Fibroblast of villous mesenchyme (primary cell): ENCODE measurements at regions not wholly inside any gene's neighbourhood (a gene's known extent, or its start where the extent isn't known, plus 50 kb on each side); places are given as distances from the start of the nearest gene placed in this dataset.
"Not testable (repeated sequence)": the region's sequence is repeated elsewhere in the genome, so short reads cannot be mapped to it uniquely, and the experiment has no call there.

ENCODE experiments used
- DNase-seq: peaks from one replicate; pipeline ENCODE4 v3.0.0-alpha.2; 2010; ENCODE audit warnings: low read depth
- H3K4me3 ChIP-seq: 2 replicates; pipeline ENCODE4 v1.5.1; 2011; ENCODE audit warnings: low read depth, mild to moderate bottlenecking, low read length
- TF ChIP-seq, protein P1 (sequence below): IDR thresholded peaks from 2 replicates; pipeline ENCODE4 v1.5.1; 2012; ENCODE audit warnings: low read depth, mild to moderate bottlenecking, low read length; ENCODE audit not compliant: insufficient read depth

DNA sequence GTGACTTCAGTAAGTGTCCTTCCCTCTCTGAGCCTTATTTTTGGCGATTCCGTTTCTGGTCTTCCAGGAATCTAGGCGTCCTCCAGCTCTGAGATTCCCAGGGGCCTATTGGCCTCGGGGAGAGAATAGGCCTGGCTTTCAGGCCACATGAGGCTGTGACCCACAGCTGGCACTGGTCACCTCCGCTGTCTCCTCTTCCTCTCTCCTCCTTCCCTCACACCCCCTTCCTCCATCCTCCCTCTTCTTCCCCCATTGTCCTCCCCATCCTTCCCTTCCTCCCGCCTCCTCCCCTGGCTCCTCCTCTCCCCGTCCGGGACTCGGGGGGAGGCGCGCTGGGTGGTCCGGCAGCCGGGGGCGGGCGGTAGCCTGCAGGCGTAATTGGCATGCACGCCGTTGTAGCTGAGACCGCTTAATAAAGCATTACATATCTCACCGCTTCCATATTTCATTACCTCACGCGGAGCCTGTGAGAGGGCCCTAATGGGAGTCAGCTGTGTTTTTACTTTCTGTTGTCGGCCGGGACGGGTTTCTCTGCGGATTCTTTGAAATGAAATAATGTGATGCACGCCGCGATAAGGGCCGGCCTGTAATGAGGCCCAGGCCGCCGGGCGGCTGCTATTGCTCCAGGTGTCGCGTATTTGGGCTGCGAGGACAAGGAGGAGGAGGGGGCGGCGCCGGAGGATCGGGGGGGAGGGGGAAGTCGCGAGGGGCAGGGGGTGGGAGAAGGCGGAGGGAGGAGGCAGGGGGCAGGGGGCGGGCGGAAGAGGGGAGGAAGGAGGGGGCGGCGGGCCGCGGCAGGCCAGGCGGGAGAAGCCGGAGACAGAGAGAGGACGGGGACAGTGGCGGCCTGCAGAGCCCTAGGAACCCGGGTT lies 95.3 kb downstream of the FOXD2 start:
- H3K4me3 ChIP-seq = peak overlapping the region; percentile 47
- peak; percentile 66 for DNase-seq
- TF ChIP-seq, protein P1, sequence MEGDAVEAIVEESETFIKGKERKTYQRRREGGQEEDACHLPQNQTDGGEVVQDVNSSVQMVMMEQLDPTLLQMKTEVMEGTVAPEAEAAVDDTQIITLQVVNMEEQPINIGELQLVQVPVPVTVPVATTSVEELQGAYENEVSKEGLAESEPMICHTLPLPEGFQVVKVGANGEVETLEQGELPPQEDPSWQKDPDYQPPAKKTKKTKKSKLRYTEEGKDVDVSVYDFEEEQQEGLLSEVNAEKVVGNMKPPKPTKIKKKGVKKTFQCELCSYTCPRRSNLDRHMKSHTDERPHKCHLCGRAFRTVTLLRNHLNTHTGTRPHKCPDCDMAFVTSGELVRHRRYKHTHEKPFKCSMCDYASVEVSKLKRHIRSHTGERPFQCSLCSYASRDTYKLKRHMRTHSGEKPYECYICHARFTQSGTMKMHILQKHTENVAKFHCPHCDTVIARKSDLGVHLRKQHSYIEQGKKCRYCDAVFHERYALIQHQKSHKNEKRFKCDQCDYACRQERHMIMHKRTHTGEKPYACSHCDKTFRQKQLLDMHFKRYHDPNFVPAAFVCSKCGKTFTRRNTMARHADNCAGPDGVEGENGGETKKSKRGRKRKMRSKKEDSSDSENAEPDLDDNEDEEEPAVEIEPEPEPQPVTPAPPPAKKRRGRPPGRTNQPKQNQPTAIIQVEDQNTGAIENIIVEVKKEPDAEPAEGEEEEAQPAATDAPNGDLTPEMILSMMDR = no peak

DNA sequence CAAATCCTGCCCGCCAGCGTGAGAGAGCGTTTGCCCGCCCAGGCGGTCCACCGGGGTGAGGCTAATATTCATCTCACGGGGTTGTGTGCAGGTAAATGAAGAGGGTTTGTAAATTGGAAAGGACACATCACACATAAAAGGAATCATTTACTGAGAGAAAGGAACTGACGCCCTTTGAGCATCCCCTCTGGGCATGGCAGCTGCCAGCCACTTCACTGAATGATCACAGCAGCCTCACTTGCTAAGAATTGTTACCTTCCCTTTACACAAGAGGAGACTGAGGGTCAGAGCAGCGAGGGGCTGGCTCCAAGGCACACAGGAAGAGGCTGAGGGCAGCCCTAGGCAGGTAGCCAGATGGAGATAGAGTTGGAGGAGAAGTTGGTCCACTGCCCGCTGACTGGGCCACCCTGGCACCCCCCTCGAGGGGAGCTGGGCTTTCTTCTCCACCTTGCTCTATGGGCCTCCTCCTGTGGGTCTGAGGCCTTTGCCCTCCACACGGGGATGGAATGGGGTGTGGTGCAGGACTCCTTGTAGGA lies 96.0 kb downstream of the FOXD2 start:
- no peak for DNase-seq
- H3K4me3 ChIP-seq = no peak overlapping the region
- TF ChIP-seq, protein P1 = no peak

DNA sequence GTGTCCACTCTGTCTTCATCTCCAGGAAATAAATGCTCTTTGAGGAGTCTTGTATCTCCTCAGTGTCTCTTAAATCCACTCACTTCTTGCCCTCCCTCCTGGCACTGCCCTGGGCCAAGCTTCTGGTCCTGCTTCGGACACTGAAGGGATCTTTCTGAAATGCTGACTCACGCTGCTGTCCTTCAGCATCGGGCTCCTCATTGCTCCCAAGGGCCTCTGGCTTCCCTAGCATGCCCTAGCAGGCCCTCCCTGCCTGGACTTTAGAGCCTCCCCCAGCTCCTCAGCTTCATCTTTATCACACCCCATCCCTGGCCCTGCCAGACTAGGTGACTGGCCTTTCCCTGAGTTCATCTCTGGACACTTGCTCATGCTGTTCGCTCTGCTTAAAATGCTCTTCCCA lies 96.6 kb downstream of the FOXD2 start:
- peak; percentile 13 for DNase-seq
- no peak overlapping the region for H3K4me3 ChIP-seq
- TF ChIP-seq, protein P1 = no peak

DNA sequence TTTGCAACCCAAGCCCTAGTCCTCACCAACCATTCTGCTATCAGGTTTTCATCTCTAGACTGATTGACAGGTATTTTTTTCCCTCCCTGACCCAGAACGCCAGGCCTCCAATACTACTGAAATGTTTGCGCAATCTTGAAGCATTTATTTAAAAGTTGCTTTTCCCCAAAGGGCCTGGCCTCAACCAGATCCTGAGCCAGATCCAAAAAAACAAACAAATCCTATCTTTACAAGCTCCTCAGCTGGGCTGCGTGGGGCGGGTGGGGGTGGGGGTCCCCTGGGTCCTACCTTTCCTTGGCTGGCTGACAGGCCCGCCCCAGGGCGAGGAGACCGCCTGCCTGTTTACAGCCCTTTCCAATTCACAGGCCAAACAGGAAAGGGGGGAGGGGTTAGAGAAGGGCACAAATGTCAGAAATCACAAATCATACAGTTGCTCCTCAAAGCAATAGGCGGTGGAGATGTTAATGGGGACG lies 98.8 kb downstream of the FOXD2 start:
- no peak for DNase-seq
- TF ChIP-seq, protein P1 = no peak
- H3K4me3 ChIP-seq = no peak overlapping the region

DNA sequence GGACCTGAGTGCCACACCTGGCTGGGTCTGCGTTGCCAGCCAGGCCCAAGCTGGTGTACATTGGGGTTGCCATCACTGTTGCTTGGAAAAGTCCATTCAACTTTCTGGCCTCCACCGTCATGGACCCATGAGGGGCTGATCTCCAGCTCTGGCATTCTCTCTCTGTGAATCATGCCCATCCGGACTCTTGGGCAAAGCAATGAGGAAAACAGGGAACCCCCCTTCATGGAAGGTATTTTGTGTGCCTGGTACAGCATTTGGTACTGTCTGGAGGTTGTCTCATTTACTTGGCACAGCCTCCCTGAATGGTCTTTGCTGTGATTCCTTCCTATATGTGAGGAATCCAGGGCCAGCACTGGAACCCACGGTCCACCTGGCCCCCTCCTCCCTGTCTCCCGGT lies 99.4 kb downstream of the FOXD2 start:
- TF ChIP-seq, protein P1 = no peak
- H3K4me3 ChIP-seq = no peak overlapping the region
- DNase-seq = no peak

DNA sequence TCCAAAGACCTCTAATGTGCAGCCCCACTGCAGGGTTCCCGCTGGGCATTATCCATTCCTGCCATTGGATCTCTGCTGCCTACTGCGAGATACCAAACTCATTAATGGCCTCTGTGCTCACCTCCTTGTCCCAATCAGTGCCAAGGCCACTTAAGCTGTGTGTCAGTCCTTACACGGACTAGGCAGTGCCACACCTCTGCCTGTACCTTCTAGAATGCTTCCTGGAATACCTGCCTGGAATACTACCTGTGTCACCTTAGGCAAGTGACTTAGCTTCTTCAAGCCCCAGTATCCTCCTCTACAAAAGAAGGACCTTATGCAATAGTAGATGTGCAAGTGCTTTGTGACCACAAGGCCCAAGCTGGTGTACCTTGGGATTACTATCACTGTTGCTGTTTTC lies 100.1 kb downstream of the FOXD2 start:
- TF ChIP-seq, protein P1 = no peak
- no peak overlapping the region for H3K4me3 ChIP-seq
- DNase-seq = no peak

DNA sequence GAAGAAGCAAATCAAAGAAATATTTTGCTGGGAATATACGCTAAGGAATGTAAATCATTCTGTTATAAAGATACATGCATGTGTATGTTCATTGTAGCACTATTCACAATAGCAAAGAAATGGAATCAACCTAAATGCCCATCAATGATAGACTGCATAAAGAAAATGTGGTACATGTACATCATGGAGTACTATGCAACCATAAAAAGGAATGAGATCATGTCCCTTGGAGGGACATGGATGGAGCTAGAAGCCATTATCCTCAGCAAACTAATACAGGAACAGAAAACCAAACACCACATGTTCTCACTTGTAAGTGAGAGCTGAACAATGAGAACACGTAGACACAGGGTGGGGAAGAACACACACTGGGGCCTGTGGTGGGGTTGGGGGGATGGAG lies 100.7 kb downstream of the FOXD2 start:
- DNase-seq, H3K4me3 ChIP-seq: not testable (repeated sequence)

DNA sequence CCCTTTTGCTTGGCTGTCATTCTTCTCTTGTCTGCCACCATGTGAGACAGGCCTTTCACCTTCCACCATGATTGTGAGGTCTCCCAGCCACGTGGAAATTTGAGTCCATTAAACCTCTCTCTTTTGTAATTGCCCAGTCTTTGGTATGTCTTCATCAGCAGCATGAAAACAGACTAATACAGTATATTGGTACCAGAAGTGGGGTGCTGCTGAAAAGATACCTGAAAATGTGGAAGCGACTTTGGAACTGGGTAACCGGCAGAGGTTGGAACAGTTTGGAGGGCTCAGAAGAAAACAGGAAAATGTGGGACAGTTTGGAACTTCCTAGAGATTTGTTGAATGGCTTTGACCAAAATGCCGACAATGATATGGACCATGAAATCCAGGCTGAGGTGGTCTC lies 103.9 kb downstream of the FOXD2 start:
- not testable (repeated sequence) for DNase-seq, H3K4me3 ChIP-seq

DNA sequence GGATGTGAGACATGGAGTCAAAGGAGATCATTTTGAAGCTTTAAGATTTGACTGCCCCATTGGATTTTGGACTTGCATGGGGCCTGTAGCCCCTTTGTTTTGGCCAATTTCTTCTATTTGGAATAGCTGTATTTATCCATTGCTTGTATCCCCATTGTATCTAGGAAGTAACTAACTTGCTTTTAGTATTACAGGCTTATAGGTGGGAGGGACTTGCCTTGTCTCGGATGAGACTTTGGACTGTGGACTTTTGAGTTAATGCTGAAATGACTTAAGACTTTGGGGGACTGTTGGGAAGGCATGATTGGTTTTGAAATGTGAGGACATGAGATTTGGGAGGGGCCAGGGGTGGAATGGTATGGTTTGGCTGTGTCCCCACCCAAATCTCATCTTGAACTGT lies 105.2 kb downstream of the FOXD2 start:
- H3K4me3 ChIP-seq, DNase-seq: not testable (repeated sequence)
